Adipocyte (in vitro differentiated cells): ENCODE measurements at regions not wholly inside any gene's neighbourhood (a gene's known extent, or its start where the extent isn't known, plus 50 kb on each side); places are given as distances from the start of the nearest gene placed in this dataset.
A peak's percentile ranks its signal among the peaks of the same experiment; 100 is the strongest.

Source experiments
- DNase-seq: peaks from one replicate; pipeline ENCODE4 v3.0.0-alpha.2; 2015; ENCODE audit warnings: low read depth
- H3K27me3 ChIP-seq: replicated peaks from 2 replicates; pipeline ENCODE4 v1.7.0; 2013; ENCODE audit warnings: mild to moderate bottlenecking, low read length, moderate library complexity; ENCODE audit not compliant: control insufficient read depth, insufficient read depth
- H3K36me3 ChIP-seq: 2 replicates; pipeline ENCODE4 v1.7.0; 2013; ENCODE audit warnings: low read length, mild to moderate bottlenecking, moderate library complexity; ENCODE audit not compliant: control insufficient read depth, insufficient read depth, severe bottlenecking
- H3K4me1 ChIP-seq: 2 replicates; pipeline ENCODE4 v1.7.0; 2013; ENCODE audit warnings: mild to moderate bottlenecking, low read length, moderate library complexity; ENCODE audit not compliant: control insufficient read depth, insufficient read depth
- H3K4me3 ChIP-seq: 2 replicates; pipeline ENCODE4 v1.7.0; 2013; ENCODE audit warnings: mild to moderate bottlenecking, low read length, moderate library complexity
- H3K9ac ChIP-seq: 2 replicates; pipeline ENCODE4 v1.7.0; 2013; ENCODE audit warnings: mild to moderate bottlenecking, low read length, moderate library complexity
- H3K9me3 ChIP-seq: 2 replicates; pipeline ENCODE4 v1.7.0; 2013; ENCODE audit warnings: mild to moderate bottlenecking, low read length, moderate library complexity; ENCODE audit not compliant: control insufficient read depth

DNA sequence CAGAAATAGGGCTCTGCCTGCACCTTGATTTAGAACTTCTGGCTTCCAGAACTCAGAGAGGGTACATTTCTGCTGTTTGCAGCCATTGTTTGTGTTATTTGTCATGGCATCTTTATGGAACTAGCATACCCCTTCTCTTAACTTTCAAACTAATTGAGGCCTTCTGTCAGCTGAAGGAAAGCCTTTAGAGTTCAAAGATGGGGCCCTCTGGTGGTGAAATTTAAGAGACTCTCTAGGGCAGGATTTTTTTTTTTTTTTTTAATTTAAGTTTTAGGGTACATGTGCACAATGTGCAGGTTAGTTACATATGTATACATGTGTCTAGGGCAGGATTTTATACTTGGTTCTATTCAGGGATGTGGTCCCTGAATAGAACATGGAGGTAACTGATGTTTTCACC lies 260.6 kb upstream of the LINC00305 start:
- Histone ChIP-seq H3K27me3 (no peaks in the 10 kb centered on the region), H3K9ac (no peak overlapping the region), H3K9me3 (no peaks in the 10 kb centered on the region), H3K36me3 (no peaks in the 10 kb centered on the region), H3K4me3 (no peak overlapping the region), H3K4me1 (no peaks in the 10 kb centered on the region)
- peak; percentile 1 for DNase-seq

DNA sequence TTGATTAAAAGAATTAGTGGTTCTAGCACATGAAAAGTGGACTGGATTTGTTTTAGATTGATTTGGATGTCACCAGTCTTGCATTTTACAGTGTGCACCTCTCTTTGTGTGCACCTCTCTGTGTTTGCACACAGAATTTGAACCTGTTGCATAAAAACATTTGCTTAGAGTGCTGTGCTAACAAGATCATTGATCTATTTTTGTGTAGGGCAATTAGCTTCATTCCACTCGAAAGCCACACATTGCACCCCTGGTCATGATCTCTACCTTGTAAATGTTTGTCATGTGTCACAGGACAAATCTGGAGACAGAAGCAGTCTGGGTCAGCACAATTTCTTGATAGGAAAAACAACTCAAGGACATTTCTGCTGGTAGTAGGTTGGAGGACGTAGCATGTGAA lies 258.7 kb upstream of the LINC00305 start:
- H3K4me1 ChIP-seq = no peaks in the 10 kb centered on the region
- H3K36me3 ChIP-seq = no peaks in the 10 kb centered on the region
- no peaks in the 10 kb centered on the region for H3K27me3 ChIP-seq
- H3K9ac ChIP-seq = no peak overlapping the region
- no peak for DNase-seq
- H3K9me3 ChIP-seq = no peaks in the 10 kb centered on the region
- no peak overlapping the region for H3K4me3 ChIP-seq

DNA sequence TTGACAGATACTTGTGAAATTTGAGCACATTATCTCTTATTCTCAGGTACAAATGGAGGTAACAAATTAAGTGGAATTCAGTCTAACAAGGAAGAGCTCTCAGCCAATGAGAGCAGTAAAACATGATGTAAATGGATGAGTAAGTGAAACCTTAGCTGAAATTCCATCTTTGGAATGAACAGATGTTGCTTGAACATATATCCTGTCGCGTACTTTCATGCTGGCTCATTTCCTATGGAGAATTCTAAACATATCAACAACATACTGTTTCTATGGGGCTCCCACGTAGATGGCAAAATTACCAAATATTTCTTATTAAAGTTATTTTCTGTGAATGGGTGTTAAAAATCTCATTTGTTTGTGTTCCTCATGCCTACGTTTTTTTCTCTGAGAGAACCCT lies 256.3 kb upstream of the LINC00305 start:
- Histone ChIP-seq H3K36me3 (no peaks in the 10 kb centered on the region), H3K9ac (no peak overlapping the region), H3K9me3 (no peaks in the 10 kb centered on the region), H3K4me1 (no peaks in the 10 kb centered on the region), H3K4me3 (no peak overlapping the region), H3K27me3 (no peaks in the 10 kb centered on the region)
- no peak for DNase-seq

DNA sequence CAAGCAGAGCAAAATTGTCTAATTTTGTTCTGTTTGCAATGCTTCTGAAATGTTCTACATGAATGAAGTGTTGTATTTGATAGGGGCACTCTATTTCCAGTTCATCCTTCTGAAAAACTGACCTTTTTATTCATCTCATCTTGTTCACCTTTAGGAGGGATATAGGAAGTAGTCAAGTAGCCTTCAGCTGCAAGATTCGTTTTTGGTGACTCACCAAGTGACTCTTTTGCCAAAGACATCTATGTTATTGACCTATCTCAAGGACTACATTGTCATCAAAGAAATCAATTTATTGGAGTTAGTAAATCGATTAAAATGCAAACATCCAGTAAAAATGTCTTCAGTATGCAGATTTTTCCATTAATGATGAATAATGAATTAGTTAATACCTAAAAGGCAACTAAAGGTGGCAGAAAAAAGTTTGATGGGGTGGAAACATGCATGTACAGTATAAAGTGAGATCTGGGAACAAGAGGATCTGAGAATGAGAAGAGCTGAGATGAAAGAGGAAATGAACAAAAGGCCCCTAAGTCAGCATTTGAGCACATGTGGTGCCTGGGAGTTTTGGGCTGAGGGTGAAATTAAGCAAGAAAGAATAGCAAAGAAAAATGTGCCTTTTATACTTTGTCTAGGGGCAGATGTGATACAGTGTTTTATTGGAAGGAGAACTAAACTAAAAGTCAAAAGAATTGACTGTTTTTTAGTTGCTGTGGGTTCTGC lies 255.1 kb upstream of the LINC00305 start:
- Histone ChIP-seq H3K4me3 (no peak overlapping the region), H3K9me3 (no peaks in the 10 kb centered on the region), H3K9ac (no peak overlapping the region), H3K36me3 (no peaks in the 10 kb centered on the region), H3K27me3 (no peaks in the 10 kb centered on the region), H3K4me1 (no peaks in the 10 kb centered on the region)
- DNase-seq = no peak

GRCh38 chr18:64402636-64403035 lies 253.7 kb upstream of the LINC00305 start:
- DNase-seq = no peak
- Histone ChIP-seq H3K9me3 (no peaks in the 10 kb centered on the region), H3K9ac (no peak overlapping the region), H3K4me1 (no peaks in the 10 kb centered on the region), H3K4me3 (no peak overlapping the region), H3K36me3 (no peaks in the 10 kb centered on the region), H3K27me3 (no peaks in the 10 kb centered on the region)

- no peak overlapping the region for H3K4me3 ChIP-seq
- DNase-seq = no peak
- H3K9ac ChIP-seq = no peak overlapping the region
- no peaks in the 10 kb centered on the region for H3K36me3 ChIP-seq
- H3K4me1 ChIP-seq = no peaks in the 10 kb centered on the region
- no peaks in the 10 kb centered on the region for H3K27me3 ChIP-seq
- no peaks in the 10 kb centered on the region for H3K9me3 ChIP-seq
Observed at GRCh38 chr18:64401268-64402060, 252.6 kb upstream of the LINC00305 start.

DNA sequence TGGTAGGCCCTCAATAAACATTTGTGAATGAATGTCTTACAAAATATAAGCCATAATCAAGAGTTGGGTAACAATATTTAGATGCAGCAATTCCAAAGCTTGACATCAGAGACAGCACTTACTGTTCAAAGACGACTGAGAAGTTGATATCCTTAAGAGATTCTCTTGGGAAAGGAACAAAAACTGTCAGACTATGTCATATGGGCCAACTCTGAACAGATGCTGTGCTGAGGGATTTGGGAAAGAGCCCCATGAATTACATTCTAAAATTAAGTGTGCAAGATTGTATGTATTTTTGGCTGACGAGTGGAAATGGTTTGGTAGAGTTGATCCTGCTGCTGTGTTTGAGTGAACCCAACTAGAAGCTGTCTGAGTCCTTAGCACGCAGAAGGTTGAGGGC lies 250.7 kb upstream of the LINC00305 start:
- Histone ChIP-seq H3K36me3 (no peaks in the 10 kb centered on the region), H3K27me3 (no peaks in the 10 kb centered on the region), H3K4me1 (no peaks in the 10 kb centered on the region), H3K9me3 (no peaks in the 10 kb centered on the region), H3K4me3 (no peak overlapping the region), H3K9ac (no peak overlapping the region)
- no peak for DNase-seq

- Histone ChIP-seq H3K9me3 (no peaks in the 10 kb centered on the region), H3K36me3 (no peaks in the 10 kb centered on the region), H3K4me1 (no peaks in the 10 kb centered on the region), H3K9ac (no peak overlapping the region), H3K4me3 (no peak overlapping the region), H3K27me3 (no peaks in the 10 kb centered on the region)
- no peak for DNase-seq
Observed at GRCh38 chr18:64398320-64398719, 249.4 kb upstream of the LINC00305 start.

- no peak for DNase-seq
Observed at GRCh38 chr18:64392202-64392601, 243.3 kb upstream of the LINC00305 start.

GRCh38 chr18:64384101-64384500 lies 235.2 kb upstream of the LINC00305 start:
- no peak for DNase-seq
- Histone ChIP-seq H3K9me3 (no peaks in the 10 kb centered on the region), H3K4me3 (no peak overlapping the region), H3K27me3 (no peaks in the 10 kb centered on the region), H3K4me1 (no peaks in the 10 kb centered on the region), H3K36me3 (no peaks in the 10 kb centered on the region), H3K9ac (no peak overlapping the region)

More at GRCh38 chr18:64392202-64392601, 243.3 kb upstream of the LINC00305 start:
- no peaks in the 10 kb centered on the region for H3K9me3 ChIP-seq
- H3K27me3 ChIP-seq = no peaks in the 10 kb centered on the region
- no peaks in the 10 kb centered on the region for H3K4me1 ChIP-seq
- no peak overlapping the region for H3K4me3 ChIP-seq
- H3K9ac ChIP-seq = no peak overlapping the region
- H3K36me3 ChIP-seq = no peaks in the 10 kb centered on the region

- DNase-seq = no peak
- peaks cover 8% of the 10 kb centered on the region for H3K9me3 ChIP-seq
- H3K9ac ChIP-seq = no peak overlapping the region
- no peaks in the 10 kb centered on the region for H3K4me1 ChIP-seq
- H3K36me3 ChIP-seq = no peaks in the 10 kb centered on the region
- no peak overlapping the region for H3K4me3 ChIP-seq
- H3K27me3 ChIP-seq = no peaks in the 10 kb centered on the region
Observed at GRCh38 chr18:64380117-64380516, 231.2 kb upstream of the LINC00305 start.
